Motor neuron (in vitro differentiated cells): ENCODE measurements at regions not wholly inside any gene's neighbourhood (a gene's known extent, or its start where the extent isn't known, plus 50 kb on each side); places are given as distances from the start of the nearest gene placed in this dataset.
"Not testable (repeated sequence)": the region's sequence is repeated elsewhere in the genome, so short reads cannot be mapped to it uniquely, and the experiment has no call there.

ENCODE experiments used
- ATAC-seq, 8 experiments: fragments of 200-7000 bp; cut with Tn5 transposase; replicated peaks in 6 of 8; 2 replicates each; pipeline ENCODE4 v1.8.0; 2021; ENCODE audit warnings: mild to moderate bottlenecking in 8 of 8, moderate library complexity in 8 of 8
- H3K27ac ChIP-seq, 2 donors: fragments of 250-450 bp; sonication (Bioruptor Pico); 2 replicates each; pipeline ENCODE4 v1.9.0; 2021; ENCODE audit warnings: antibody characterized with exemption in 2 of 2, mild to moderate bottlenecking in 2 of 2, moderate library complexity in 1 of 2
- H3K4me1 ChIP-seq, 2 donors: fragments of 250-450 bp; sonication (Bioruptor Pico); replicated peaks in 1 of 2; 2 replicates each; pipeline ENCODE4 v1.6.1; 2021; ENCODE audit warnings: antibody characterized with exemption in 2 of 2, mild to moderate bottlenecking in 2 of 2, moderate library complexity in 1 of 2
- H3K4me3 ChIP-seq, 5 donors: fragments of 250-450 bp; sonication (Bioruptor Pico); 2 replicates each; pipeline ENCODE4 v1.9.0; 2021; ENCODE audit warnings: antibody characterized with exemption in 5 of 5, mild to moderate bottlenecking in 5 of 5, moderate library complexity in 4 of 5
- WGBS, 10 experiments: fragments of 450-650 bp; shearing (Covaris generic); methylation state at CpG; one replicate each; pipeline ENCODE4 v1.0.0; 2022; 5-methylcytosine and 5-hydroxymethylcytosine counted together
- in situ Hi-C, 9 experiments: fragments of 400-800 bp; cut with MboI; loops; one replicate each; pipeline ENCODE4 v1.15.0; 2021; ENCODE audit warnings: low sequenced_read_pairs in 9 of 9, low pct_unique_long_range_greater_than_20kb in 2 of 9; ENCODE audit not compliant: unreplicated experiment in 9 of 9

DNA sequence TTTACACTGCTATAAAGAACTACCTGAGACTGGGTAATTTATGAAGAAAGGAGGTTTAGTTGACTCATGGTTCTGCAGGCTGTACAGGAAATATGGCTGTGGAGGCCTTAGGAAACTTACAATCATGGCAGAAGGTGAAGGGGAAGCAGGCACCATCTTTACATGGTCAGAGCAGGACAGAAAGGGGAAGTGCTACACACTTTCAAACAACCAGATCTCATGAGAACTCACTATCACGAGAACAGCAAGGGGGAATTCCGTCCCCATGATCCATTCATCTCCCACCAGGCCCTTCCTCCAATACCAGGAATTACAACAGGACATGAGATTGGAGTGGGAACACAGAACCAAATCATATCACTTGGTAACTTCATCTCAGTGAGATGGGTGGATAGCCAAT, 536.5 kb upstream of the ID2 start:
- in situ Hi-C loops, ATAC-seq, H3K4me3 ChIP-seq, H3K4me1 ChIP-seq, H3K27ac ChIP-seq: not testable (repeated sequence)
- WGBS, 10 experiments, result 60 to 100% (median 90%) methylated on average over 1 to 2 of the region's 2 CpGs; no CpG with 5 or more reads in 3 of the 10 experiments

DNA sequence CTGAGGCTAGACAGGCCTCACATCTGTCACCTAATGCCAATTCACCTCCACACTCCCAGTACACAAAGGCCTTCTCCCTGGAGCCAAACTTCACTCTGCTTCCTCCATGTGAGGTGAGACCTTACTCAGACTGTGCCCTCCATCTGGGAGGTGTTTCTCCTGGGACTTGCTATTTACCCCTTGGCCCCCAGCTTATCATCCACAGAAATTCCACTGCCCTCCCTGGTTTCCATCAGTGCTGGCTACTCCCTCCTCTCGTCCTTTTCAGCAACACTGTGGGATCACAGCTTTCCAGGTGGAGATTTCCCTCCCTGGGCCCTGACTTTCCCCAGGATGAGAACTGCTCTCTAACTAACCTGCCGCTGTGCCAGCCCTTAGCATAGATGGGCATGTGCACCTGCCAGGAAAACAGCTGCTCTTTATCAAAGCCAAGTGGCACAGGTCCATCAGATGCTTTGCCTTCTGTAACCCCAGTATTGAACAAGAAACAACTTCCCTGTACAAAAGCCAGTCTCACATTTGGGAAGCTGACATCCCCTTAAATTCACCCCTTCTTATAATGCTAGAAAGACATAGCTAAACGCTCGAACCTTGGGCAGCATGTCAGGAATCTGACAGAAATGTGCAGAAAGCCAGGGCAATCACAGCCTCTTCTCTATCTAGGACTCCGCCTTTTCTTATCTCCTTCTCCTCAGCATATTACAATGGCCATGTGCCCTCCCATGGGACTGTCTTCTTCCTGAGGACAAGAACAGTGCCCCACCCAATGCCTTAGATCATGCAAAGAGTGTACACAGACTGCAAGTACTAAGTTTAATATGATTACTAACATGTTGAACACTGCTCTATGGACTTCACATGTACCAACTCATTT, 535.5 kb upstream of the ID2 start:
- peak in 2 of 8 experiments; percentile 57 to 78 for ATAC-seq
- in situ Hi-C loops, result no loop called here
- 67 to 100% (median 88%) methylated on average over 1 to 4 of the region's 5 CpGs; no CpG with 5 or more reads in 3 of the 10 experiments for WGBS, 10 experiments
- Histone ChIP-seq H3K27ac (no peak overlapping the region), H3K4me1 (no peaks in the 10 kb centered on the region), H3K4me3 (no peak overlapping the region)

DNA sequence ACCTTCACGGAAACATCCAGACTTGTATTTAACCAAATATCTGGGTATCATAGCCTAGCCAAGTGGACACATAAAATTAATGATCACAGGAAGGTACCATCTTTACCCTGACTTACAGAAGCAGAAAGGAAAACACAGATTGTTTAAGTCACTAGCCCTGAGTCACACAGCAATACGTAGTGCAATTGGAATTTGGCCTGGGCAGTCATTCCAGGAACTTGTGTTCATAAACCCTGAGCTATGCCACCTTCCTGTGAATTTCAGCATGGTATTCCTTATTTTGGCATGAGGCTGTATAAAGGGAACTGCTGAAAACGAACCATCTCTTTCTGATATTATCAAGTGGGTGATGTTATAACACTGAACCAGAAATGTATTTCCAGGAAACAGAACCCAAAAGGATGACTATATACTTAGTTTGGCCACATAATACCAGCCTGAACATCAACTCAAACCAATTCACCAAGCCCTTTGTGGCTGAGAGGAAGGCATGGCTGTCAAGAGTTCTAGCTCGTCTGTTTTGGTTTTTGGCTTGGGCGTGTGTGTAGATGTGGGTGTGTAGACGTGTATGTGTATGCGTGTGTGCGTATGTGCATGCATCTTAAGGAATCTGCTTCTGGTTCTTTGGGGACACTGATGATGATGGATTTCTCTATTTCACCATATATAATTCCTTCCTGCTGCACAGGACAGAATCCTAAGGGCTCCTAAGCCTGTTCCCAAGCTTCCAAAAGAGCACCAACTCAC, 533.4 kb upstream of the ID2 start:
- Histone ChIP-seq H3K27ac (no peak overlapping the region), H3K4me3 (no peak overlapping the region), H3K4me1 (no peaks in the 10 kb centered on the region)
- WGBS, 10 experiments, result 27 to 97% (median 81%) methylated on average over 1 to 8 of the region's 8 CpGs; no CpG with 5 or more reads in 3 of the 10 experiments
- in situ Hi-C loops, result no loop called here
- ATAC-seq, result peak in 2 of 8 experiments; percentile 80

DNA sequence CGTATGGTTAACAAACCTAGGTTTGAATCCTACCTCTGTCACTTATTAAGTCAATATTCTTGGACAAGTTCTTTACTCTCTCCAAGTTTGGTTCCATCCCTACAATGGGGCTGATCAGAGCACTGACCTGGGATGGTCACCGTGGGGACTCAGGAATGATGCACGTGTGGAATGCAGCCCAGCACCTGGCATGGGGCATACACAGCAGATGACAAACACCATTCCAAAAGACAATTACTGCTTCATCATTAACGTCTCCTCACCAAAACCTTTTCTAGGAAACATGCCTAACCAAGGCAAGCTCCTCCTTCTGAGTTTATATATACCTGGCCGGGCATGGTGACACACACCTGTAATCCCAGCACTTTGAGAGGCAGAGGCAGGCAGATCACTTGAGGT, 532.9 kb upstream of the ID2 start:
- Histone ChIP-seq H3K4me1 (no peaks in the 10 kb centered on the region), H3K4me3 (no peak overlapping the region), H3K27ac (no peak overlapping the region)
- 40 to 100% (median 94%) methylated on average over 1 to 4 of the region's 5 CpGs; no CpG with 5 or more reads in 3 of the 10 experiments for WGBS, 10 experiments
- ATAC-seq, result no peak
- in situ Hi-C loops, result no loop called here

DNA sequence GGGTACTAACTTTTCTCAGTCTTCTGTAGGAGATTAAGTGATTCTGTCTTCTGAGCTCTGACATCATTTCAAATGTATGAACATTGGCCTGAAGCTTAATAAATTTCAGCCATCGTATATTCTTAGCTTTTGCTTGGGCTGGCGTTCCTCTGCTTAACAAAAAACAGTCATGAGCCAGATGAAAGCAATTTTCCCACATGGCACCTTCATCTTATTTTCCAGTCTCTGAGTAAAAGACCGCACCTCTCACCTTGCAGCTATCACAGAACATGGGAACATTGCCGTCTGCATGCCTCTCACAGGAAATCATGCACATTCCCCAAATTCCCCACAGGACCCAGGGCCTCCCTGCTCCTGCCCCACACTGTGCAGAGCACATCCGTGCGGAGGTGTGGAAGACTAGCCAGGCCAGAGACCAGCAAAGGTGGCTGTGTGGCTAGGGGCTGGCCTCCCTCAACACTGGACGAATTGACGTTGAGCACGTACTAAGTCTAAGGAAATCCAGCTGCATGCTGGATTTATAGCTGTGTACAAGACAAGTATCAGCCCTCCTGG, 531.8 kb upstream of the ID2 start:
- WGBS, 10 experiments, result 53 to 96% (median 85%) methylated on average over 2 to 8 of the region's 9 CpGs; no CpG with 5 or more reads in 2 of the 10 experiments
- Histone ChIP-seq H3K27ac (no peak overlapping the region), H3K4me1 (no peaks in the 10 kb centered on the region), H3K4me3 (no peak overlapping the region)
- in situ Hi-C loops, result no loop called here
- no peak for ATAC-seq

DNA sequence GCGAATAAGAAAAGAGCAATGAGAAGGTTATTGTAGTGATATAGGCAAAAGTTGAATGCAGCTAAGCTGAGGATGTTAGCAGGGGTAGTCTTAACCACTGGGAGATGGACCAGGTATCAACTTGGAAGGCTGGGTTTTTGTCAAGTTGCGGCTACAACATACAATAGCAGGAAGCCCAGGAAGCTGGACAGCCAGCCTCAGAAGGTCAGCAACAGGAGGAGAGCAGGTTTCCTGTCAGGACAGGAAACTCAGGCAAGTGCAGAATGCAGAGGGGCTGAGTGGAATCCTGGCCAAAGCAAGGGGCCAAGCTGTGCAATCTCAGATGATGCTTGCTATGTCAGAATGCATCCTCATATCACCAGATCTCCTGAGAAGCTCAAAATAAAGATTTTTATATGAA, 530.0 kb upstream of the ID2 start:
- in situ Hi-C loops, result no loop called here
- H3K4me3 ChIP-seq, result no peak overlapping the region
- ATAC-seq, result no peak
- no peak overlapping the region for H3K27ac ChIP-seq
- WGBS, 10 experiments, result 70 to 100% (median 92%) methylated on average over 1 to 2 of the region's 2 CpGs; no CpG with 5 or more reads in 1 of the 10 experiments
- no peaks in the 10 kb centered on the region for H3K4me1 ChIP-seq

DNA sequence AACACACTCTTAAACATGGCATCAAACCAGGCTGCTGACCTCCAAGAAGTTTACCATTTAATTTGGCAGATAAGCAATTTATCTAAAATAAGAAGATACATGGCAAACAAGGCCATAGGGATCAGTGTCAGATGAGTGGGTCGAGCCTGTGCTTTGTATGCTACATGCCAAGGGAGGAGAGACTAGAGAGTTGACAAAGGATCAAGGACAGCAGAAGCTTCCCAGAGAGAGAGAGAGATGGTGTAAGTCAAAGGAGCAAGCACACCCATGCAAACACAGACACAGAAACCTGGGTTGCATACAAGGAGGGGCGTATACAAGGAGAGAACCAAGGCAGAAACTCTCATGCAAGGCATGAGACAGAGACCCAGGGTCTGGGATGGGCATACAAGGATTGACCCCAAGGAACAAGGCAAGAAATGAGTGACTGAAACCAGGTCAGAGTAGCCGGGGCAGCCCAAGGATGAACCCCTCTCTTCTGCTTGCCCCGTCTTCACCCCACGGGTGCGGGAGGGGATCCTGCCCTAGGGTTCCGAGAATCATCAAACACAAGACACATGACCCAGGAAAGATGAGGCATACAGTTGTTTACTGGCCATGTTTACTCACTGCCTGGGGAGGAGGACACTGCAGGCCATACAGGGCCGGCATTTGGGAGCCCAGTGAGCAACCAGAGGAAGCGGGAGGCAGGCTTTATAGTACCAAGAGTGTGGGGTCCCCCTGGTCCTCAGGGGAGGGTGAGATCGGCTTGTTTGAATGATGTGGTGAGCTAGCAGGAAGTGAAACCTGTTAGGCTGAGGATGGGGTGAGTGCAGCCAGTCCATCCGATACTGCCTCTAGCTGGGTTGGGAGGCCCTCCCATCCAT, 529.2 kb upstream of the ID2 start:
- WGBS, 10 experiments, result 50 to 100% (median 83%) methylated on average over 1 to 6 of the region's 11 CpGs; no CpG with 5 or more reads in 1 of the 10 experiments
- in situ Hi-C loops, result no loop called here

DNA sequence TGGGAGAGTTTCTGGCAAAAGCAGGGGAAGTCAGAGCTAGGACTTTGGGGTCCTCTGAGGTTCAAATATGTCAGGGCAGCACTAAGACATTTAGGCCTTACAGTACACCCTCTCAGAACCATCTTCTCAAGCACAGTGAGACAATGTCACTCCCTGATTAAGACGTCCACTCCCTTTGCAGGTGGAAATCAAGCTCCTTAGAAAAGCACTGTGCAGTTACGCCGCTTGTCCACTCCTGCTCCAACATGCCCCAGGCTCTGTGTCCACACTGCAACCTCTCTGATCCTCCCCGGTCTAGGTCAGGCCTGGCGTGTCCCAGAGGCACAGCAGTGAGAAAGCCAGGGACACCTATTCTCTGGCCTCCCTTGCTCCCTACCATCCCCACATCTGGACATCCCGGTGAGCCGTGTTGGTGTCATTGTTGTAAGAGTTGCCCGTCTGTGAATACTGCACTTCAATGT, 528.6 kb upstream of the ID2 start:
- Histone ChIP-seq H3K4me3 (no peak overlapping the region), H3K27ac (no peak overlapping the region), H3K4me1 (peaks cover 5 to 7% of the 10 kb centered on the region in 2 donors)
- in situ Hi-C loops, result no loop called here
- WGBS, 10 experiments, result 89 to 100% (median 95%) methylated on average over 1 to 8 of the region's 8 CpGs; no CpG with 5 or more reads in 4 of the 10 experiments
- no peak for ATAC-seq

More for the DNA sequence above, 529.2 kb upstream of the ID2 start:
- no peak for ATAC-seq
- no peak overlapping the region for H3K4me3 ChIP-seq
- no peak overlapping the region for H3K27ac ChIP-seq
- H3K4me1 ChIP-seq, result peaks cover 0 to 2% of the 10 kb centered on the region in 2 donors

DNA sequence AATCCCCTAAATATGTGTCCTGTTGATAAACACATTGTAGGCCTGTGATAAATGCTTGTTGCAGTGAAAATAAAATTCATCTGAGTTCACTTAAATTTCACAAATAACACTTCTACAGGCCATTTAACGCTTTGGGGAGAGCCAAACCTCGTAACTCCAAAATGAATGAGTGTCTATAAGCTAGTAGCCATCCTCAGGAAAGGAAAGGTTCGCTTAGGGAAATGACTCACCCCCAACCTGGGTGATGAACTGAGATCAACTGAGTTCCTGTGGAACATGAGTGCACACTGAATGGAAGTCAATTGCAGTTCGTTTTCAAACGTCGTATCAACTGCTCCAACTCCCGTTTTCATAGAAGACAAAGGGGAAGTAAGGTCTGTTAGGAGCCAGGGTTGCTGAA, 527.6 kb upstream of the ID2 start:
- Histone ChIP-seq H3K4me3 (no peak overlapping the region), H3K4me1 (peaks cover 9 to 13% of the 10 kb centered on the region in 2 donors), H3K27ac (no peak overlapping the region)
- WGBS, 10 experiments, result 70 to 100% (median 100%) methylated on average over 1 to 6 of the region's 7 CpGs; no CpG with 5 or more reads in 3 of the 10 experiments
- in situ Hi-C loops, result no loop called here
- ATAC-seq, result no peak

DNA sequence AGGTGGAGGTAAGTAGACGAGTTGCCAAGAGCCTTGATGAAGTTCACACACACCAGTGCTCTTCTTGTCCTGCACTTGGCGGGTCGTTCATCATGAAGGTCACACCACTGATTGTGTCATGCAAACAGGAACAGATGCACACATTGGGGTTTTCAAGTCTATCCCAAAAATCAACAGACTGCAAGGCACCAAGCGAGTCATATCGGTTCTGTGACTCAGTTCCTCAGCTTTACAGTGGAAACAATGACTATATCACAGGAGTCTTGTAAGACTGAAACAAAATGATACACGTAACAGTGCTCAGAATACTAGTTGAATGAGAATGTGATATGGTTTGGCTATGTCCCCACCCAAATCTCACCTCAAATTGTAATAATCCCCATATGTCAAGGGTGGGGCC, 526.9 kb upstream of the ID2 start:
- no peak for ATAC-seq
- H3K4me1 ChIP-seq, result peaks cover 16% of the 10 kb centered on the region in 2 donors
- 78 to 100% (median 92%) methylated on average over 1 to 6 of the region's 6 CpGs; no CpG with 5 or more reads in 3 of the 10 experiments for WGBS, 10 experiments
- in situ Hi-C loops, result no loop called here
- H3K4me3 ChIP-seq, result no peak overlapping the region
- H3K27ac ChIP-seq, result no peak overlapping the region

DNA sequence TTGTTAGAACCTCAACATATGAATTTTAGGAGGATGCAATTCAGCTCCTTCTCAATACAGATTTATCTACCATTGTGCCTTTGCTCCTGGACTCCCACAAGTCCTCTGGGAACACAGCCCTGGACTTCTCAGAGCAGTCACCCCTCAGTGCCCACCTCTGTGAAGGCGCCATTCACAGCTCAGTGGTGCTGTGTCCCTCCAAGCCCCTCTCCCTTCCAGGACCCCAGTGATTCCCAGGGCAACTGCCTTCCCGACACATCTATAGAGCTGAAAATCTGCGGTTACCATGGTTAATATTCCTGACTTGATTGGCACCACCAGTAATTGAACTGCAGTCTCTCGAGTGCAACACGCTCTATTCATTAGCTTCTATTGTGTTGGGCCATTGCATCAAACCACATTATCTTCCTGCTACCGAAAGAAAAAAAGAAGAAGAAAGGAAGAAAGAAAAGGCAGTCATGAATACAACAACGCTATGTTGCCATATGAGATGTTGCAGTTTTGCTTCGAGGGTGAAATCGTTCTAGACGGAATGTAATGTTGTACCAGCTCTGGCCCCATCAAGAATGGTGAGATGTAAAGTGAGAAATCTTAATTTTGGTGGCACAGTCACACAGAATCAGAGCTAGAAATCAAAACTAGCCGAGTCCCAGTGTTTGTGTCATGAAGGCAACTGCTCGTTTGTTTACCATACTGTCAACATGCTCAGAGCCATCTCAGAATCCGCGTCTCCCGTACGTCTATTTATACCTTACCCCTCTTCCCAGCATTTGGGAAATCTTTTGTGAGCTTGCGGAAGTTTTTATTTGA, 524.0 kb upstream of the ID2 start:
- Histone ChIP-seq H3K27ac (peak overlapping the region in 1 of 2 donors; percentile 36), H3K4me1 (peaks cover 33 to 35% of the 10 kb centered on the region in 2 donors), H3K4me3 (no peak overlapping the region)
- ATAC-seq, result peak in 1 of 8 experiments; percentile 17
- WGBS, 10 experiments, result 47 to 100% (median 82%) methylated on average over 3 to 16 of the region's 17 CpGs
- in situ Hi-C loops, result no loop called here

DNA sequence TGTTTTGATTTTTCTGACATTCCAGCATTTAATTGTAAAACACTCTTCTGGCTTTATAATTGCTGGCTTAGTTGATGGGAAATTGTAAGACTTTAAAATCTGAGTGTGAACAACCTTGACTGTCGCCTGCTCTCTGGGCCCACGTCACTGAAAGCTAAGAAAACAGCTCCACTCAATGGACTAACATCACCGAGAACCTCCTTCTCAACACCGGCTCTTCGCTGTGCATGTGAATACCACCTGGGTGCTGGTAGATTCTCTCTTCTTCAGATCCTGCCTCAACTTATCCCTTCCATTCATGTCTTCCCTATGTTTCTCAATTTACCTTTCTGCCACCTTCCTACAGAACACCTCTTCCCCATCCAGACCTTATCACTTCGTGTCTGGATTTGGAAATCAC, 523.1 kb upstream of the ID2 start:
- no peak for ATAC-seq
- no peak overlapping the region for H3K27ac ChIP-seq
- in situ Hi-C loops, result no loop called here
- H3K4me3 ChIP-seq, result no peak overlapping the region
- WGBS, 10 experiments, result 40 to 94% (median 87%) methylated on average over 1 to 6 of the region's 6 CpGs; no CpG with 5 or more reads in 1 of the 10 experiments
- peaks cover 36 to 39% of the 10 kb centered on the region in 2 donors for H3K4me1 ChIP-seq
